HEK293T (cell line): ENCODE measurements at regions not wholly inside any gene's neighbourhood (a gene's known extent, or its start where the extent isn't known, plus 50 kb on each side); places are given as distances from the start of the nearest gene placed in this dataset.

ENCODE experiments used
- CTCF ChIA-PET: fragments of 350-600 bp; formaldehyde crosslinking; extraction: SDS; loops from one replicate; lab custom pipeline; 2021; ENCODE audit warnings: antibody characterized with exemption, inconsistent platforms; lab: Yijun Ruan, JAX
- POLR2A ChIA-PET: fragments of 350-600 bp; formaldehyde crosslinking; extraction: SDS; loops from one replicate; lab custom pipeline; 2020; ENCODE audit warnings: antibody characterized with exemption, inconsistent platforms; lab: Yijun Ruan, JAX
- DNase-seq: peaks from one replicate; pipeline ENCODE4 v3.0.0; 2012; ENCODE audit warnings: mixed read lengths; ENCODE audit errors: extremely low spot score
- ARNT ChIP-seq: fragments of 450-650 bp; IDR thresholded peaks from 2 replicates; pipeline ENCODE4 v1.6.1; 2017; ENCODE audit warnings: mild to moderate bottlenecking
- BHLHE40 ChIP-seq: fragments of 450-650 bp; IDR thresholded peaks from 2 replicates; pipeline ENCODE4 v1.6.1; 2016; ENCODE audit warnings: mild to moderate bottlenecking, moderate library complexity, borderline replicate concordance
- CTBP1 ChIP-seq: fragments of 450-650 bp; IDR thresholded peaks from 2 replicates; pipeline ENCODE4 v1.6.1; 2016; ENCODE audit warnings: borderline replicate concordance
- ELF4 ChIP-seq: fragments of 450-650 bp; IDR thresholded peaks from 2 replicates; pipeline ENCODE4 v1.6.1; 2017; ENCODE audit warnings: antibody characterized with exemption
- FOXA1 ChIP-seq: fragments of 450-650 bp; IDR thresholded peaks from 2 replicates; pipeline ENCODE4 v1.6.1; 2016; ENCODE audit warnings: mild to moderate bottlenecking
- FOXK2 ChIP-seq: fragments of 450-650 bp; IDR thresholded peaks from 2 replicates; pipeline ENCODE4 v1.6.1; 2016; ENCODE audit warnings: mild to moderate bottlenecking
- FOXM1 ChIP-seq: fragments of 450-650 bp; IDR thresholded peaks from 2 replicates; pipeline ENCODE4 v1.6.1; 2017; ENCODE audit warnings: mild to moderate bottlenecking, borderline replicate concordance
- HDGF ChIP-seq: fragments of 450-650 bp; IDR thresholded peaks from 2 replicates; pipeline ENCODE4 v1.6.1; 2017; ENCODE audit warnings: antibody characterized with exemption, borderline replicate concordance
- L3MBTL2 ChIP-seq: fragments of 450-650 bp; conservative IDR thresholded peaks from 2 replicates; pipeline ENCODE4 v1.6.1; 2016; ENCODE audit warnings: mild to moderate bottlenecking
- LEF1 ChIP-seq: fragments of 450-650 bp; IDR thresholded peaks from 2 replicates; pipeline ENCODE4 v1.6.1; 2017; ENCODE audit warnings: mild to moderate bottlenecking, borderline replicate concordance
- NFRKB ChIP-seq: fragments of 450-650 bp; IDR thresholded peaks from 2 replicates; pipeline ENCODE4 v1.6.1; 2016; ENCODE audit warnings: mild to moderate bottlenecking, moderate library complexity
- SP1 ChIP-seq: fragments of 450-650 bp; IDR thresholded peaks from 2 replicates; pipeline ENCODE4 v1.6.1; 2017
- SUZ12 ChIP-seq: fragments of 450-650 bp; IDR thresholded peaks from 2 replicates; pipeline ENCODE4 v1.6.1; 2016; ENCODE audit warnings: mild to moderate bottlenecking
- TARDBP ChIP-seq: fragments of 450-650 bp; IDR thresholded peaks from 2 replicates; pipeline ENCODE4 v1.6.1; 2016
- ZNF384 ChIP-seq: fragments of 450-650 bp; IDR thresholded peaks from 2 replicates; pipeline ENCODE4 v1.6.1; 2016
- TF ChIP-seq, protein P1 (sequence below): fragments of 450-650 bp; IDR thresholded peaks from 2 replicates; pipeline ENCODE4 v1.6.1; 2016

DNA sequence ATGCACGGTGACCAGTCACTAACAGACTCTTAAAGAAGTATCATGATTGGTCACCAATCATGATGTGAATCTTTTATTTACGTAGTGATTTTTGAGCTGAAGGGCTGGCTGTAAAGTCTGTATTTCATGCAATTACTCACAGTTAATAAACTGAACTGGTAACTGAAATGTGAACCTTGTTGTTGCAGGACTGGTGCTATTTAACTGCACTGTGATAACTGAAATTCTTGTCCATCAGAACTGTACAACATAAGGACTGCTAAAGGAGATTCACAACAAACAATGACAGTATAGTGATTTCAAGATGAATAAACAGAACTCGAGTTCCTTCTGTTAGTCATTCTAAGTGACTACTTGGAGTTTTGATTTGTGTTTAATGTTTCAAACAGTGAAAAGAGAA, 316.6 kb downstream of the TPBG start:
- ChIA-PET CTCF (no interaction called here), POLR2A (no interaction called here)
- TF ChIP-seq SP1, result no peak
- no peak for TF ChIP-seq ZNF384
- TF ChIP-seq ARNT, result no peak
- TF ChIP-seq FOXM1, result no peak
- no peak for TF ChIP-seq HDGF
- TF ChIP-seq BHLHE40, result no peak
- no peak for TF ChIP-seq NFRKB
- no peak for TF ChIP-seq SUZ12
- TF ChIP-seq ELF4, result no peak
- TF ChIP-seq L3MBTL2, result no peak
- TF ChIP-seq, protein P1, sequence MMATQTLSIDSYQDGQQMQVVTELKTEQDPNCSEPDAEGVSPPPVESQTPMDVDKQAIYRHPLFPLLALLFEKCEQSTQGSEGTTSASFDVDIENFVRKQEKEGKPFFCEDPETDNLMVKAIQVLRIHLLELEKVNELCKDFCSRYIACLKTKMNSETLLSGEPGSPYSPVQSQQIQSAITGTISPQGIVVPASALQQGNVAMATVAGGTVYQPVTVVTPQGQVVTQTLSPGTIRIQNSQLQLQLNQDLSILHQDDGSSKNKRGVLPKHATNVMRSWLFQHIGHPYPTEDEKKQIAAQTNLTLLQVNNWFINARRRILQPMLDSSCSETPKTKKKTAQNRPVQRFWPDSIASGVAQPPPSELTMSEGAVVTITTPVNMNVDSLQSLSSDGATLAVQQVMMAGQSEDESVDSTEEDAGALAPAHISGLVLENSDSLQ, result no peak
- no peak for TF ChIP-seq FOXK2
- TF ChIP-seq TARDBP, result no peak
- TF ChIP-seq LEF1, result no peak
- TF ChIP-seq FOXA1, result no peak
- no peak for TF ChIP-seq CTBP1
- no peak for DNase-seq

DNA sequence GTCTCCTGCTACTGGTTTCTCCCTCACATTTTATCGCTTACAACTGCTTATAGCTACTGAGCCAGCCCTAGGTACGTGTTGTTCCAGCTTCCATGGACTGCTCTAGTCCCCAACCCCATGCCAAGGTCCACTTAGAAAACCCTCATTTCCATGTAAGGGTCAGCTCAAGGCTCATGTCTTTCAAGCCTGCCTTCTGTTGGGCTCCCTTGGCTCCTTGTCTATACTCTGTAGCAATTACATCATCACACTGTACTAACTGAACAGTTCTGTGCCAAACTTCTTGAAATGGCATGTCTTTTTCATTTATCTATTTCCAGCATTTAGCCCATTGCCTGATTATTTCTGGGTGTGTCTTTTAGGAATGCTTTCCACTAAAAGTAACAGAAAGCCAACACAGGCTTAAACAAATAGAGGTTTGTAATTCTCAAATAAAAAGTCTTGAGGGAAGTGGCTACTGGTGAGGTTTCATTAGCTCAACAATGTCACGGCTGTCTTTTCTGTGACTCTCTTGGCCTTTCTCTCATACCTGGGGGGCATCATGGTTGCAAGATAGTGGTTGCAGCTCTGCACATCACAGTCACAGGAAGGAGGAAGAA, 317.6 kb downstream of the TPBG start:
- CTCF ChIA-PET, result no interaction called here
- no peak for DNase-seq
- TF ChIP-seq SP1 (no peak), ELF4 (no peak), ARNT (no peak), TARDBP (no peak), SUZ12 (no peak), CTBP1 (no peak), ZNF384 (no peak), NFRKB (no peak), FOXM1 (no peak), HDGF (no peak), LEF1 (no peak), L3MBTL2 (no peak), FOXK2 (no peak), FOXA1 (no peak)
- TF ChIP-seq, protein P1, result no peak
- POLR2A ChIA-PET, result interaction anchor here (0.6 kb wide), 1 partner anchor 516 kb away, joined by 3 read pairs; no protein-coding TSS in a partner anchor

DNA sequence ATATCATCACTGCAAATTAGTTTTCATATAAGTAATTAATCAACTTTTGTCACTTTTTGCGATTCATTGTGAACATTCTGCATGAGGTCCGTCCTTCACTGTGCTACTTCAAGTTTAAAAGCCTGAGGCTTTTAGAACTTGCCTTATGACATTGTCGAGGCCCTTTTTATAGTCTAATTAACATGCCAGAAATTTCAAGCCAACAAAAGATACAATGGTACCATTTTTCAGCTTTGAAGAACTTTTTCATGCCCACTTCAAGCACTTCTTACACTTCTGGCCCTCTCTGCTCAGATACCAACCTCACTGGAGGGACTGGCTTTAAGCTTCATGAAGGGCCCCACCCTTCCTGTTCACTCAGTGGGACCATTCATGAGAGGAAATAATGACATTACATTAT, 323.1 kb downstream of the TPBG start:
- CTCF ChIA-PET, result no interaction called here
- TF ChIP-seq BHLHE40, result no peak
- POLR2A ChIA-PET, result no interaction called here

DNA sequence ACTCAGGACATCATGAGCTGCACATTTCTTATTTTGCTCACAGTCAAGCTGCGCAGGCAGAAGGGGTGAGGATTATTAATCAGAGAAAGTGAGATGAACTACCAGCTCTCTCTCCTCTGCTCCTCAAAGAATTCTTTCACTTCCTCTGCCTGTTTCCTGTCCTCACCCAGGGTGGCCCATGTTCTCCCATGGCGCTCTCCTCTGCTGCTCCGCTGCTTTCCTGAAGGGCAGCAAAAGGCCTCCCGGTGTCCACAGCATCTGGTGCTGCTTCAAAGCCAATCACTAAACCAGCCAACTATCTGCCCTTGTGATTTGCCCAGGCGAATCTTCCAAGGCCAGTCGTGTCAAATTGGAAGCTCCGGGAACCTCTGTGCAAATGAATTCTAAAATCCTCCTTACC, 324.2 kb downstream of the TPBG start:
- no peak for TF ChIP-seq HDGF
- TF ChIP-seq TARDBP, result no peak
- no peak for TF ChIP-seq ZNF384
- no peak for TF ChIP-seq BHLHE40
- no peak for TF ChIP-seq CTBP1
- TF ChIP-seq FOXK2, result no peak
- no peak for TF ChIP-seq ARNT
- no peak for TF ChIP-seq FOXA1
- no peak for TF ChIP-seq LEF1
- TF ChIP-seq NFRKB, result no peak
- no peak for TF ChIP-seq FOXM1
- TF ChIP-seq ELF4, result no peak
- no peak for TF ChIP-seq L3MBTL2
- TF ChIP-seq SUZ12, result no peak
- TF ChIP-seq, protein P1, result no peak
- no peak for TF ChIP-seq SP1
- ChIA-PET POLR2A (no interaction called here), CTCF (no interaction called here)
- no peak for DNase-seq

More for the DNA sequence above, 323.1 kb downstream of the TPBG start:
- DNase-seq, result no peak

DNA sequence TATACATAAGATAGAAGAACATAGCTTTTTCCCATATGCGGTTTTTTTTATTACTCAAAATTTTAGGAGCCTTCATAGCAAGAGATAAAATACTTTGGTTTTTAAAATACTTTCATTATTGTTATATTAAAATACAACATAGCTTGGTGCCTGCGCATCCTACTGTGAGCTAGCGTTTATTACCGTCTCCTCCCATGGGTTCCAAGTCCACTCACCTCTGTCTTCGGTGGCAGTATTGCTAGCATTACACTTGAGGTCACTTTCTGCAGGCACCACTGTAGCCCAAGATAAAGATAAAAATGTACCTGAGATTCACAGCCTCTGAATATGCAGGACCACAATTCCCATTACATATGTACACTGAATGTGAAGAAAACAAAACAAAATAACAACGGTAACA, 326.7 kb downstream of the TPBG start:
- TF ChIP-seq, protein P1, result no peak
- no peak for TF ChIP-seq HDGF
- no peak for TF ChIP-seq SP1
- TF ChIP-seq NFRKB, result no peak
- TF ChIP-seq ELF4, result no peak
- no peak for TF ChIP-seq FOXA1
- CTCF ChIA-PET, result interaction anchor here (1.0 kb wide), 1 partner anchor 21 kb away, joined by 3 read pairs; no protein-coding TSS in a partner anchor
- POLR2A ChIA-PET, result no interaction called here
- DNase-seq, result no peak

DNA sequence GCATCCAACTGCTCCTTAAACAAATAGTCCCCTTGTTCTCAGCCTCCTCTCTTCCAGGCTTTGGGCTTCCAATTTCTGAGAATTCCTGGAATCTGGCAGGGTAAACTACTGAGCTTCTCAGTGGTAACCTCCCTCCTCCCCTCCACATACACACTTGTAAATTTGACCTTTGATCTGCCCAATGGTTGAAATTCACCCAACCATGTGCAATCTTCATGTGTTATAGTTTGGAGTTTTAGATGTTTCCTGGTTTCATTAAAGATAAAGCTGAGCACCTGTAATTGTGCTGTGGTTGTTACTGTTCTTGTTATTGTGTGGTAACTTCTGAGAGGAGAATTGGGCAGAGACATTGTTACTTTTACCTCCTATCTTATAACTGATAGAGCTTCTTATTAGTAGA, 328.4 kb downstream of the TPBG start:
- DNase-seq, result no peak
- TF ChIP-seq, protein P1, result no peak
- TF ChIP-seq FOXM1, result no peak
- no peak for TF ChIP-seq FOXA1
- no peak for TF ChIP-seq FOXK2
- no peak for TF ChIP-seq ELF4
- TF ChIP-seq SP1, result no peak
- no peak for TF ChIP-seq TARDBP
- TF ChIP-seq HDGF, result no peak
- TF ChIP-seq SUZ12, result no peak
- no peak for TF ChIP-seq ARNT
- no peak for TF ChIP-seq LEF1
- TF ChIP-seq CTBP1, result no peak
- TF ChIP-seq ZNF384, result no peak
- no peak for TF ChIP-seq L3MBTL2
- CTCF ChIA-PET, result interaction anchor here (0.6 kb wide), 1 partner anchor 339 kb away, joined by 3 read pairs; no protein-coding TSS in a partner anchor
- POLR2A ChIA-PET, result no interaction called here
